ENCODE measurements at regions not wholly inside any gene's neighbourhood (a gene's known extent, or its start where the extent isn't known, plus 50 kb on each side); places are given as distances from the start of the nearest gene placed in this dataset.
A peak's percentile ranks its signal among the peaks of the same experiment; 100 is the strongest.
"Not testable (repeated sequence)": the region's sequence is repeated elsewhere in the genome, so short reads cannot be mapped to it uniquely, and the experiment has no call there.

- no peak for DNase-seq
Measured at GRCh38 chr4:20122198-20122988, 129.3 kb upstream of the SLIT2 start.

DNA sequence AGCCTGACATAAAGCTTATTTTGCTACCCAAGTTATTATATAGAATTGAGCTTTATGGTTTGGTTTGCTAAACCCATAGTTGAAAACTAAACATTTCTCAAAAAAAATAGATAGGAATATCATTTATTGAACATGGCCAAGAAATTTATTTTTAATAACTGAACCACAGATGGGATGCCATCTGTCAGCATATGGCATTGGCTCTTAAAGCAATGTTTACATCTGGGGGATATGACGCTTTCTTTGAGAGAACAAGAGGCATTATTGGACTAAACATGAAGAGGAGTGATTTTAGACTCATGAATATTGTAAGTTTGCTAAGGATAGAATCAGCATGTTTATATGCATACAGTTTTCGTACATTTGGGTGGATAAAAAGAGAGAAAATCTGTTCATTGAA is 132.6 kb upstream of the SLIT2 start:
- no peak for DNase-seq

- DNase-seq: no peak
Measured at GRCh38 chr4:20109391-20109790, 142.3 kb upstream of the SLIT2 start.

- DNase-seq: no peak
Measured at GRCh38 chr4:20106921-20107320, 144.8 kb upstream of the SLIT2 start.

DNA sequence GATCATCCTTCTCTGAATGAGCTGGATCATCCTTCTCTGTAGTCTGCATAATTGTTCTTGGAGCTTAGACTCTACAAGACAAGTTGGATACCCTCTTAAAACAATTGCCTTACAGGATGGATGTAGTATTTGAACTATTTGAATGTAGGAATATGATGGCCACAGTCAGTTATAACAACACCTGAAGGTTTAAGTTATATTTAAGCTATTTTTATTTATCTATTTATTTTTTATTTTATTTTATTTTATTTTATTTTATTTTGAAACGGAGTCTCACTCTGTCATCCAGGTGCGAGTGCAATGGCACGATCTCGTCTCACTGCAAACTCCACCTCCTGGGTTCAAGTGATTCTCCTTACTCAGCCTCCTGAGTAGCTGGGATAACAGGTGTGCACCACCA is 149.9 kb upstream of the SLIT2 start:
- no peak for DNase-seq

DNA sequence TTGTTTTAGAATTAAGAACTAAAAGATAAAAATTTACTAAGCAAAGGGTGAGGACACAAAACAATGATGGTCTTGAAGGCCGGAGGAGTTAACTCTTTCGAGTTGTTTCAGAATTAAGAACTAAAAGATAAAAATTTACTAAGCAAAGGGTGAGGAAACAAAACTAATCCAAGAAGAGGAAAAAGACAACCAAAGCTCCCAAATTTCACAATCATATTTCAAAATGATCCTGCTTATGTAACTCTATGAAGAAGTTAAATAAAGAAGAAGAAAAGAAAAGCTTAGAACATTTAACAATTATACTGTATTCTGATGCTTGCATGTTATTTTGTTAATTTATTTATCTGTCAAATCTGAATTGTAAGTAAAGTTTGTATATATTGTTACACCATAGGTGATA is 154.8 kb upstream of the SLIT2 start:
- no peak for DNase-seq

- DNase-seq: no peak
Measured at GRCh38 chr4:20095805-20096541, 155.7 kb upstream of the SLIT2 start.

- peak; percentile 29 for DNase-seq
Measured at GRCh38 chr4:20091781-20092180, 159.9 kb upstream of the SLIT2 start.

GRCh38 chr4:20087522-20087911 is 164.2 kb upstream of the SLIT2 start:
- DNase-seq: no peak

DNA sequence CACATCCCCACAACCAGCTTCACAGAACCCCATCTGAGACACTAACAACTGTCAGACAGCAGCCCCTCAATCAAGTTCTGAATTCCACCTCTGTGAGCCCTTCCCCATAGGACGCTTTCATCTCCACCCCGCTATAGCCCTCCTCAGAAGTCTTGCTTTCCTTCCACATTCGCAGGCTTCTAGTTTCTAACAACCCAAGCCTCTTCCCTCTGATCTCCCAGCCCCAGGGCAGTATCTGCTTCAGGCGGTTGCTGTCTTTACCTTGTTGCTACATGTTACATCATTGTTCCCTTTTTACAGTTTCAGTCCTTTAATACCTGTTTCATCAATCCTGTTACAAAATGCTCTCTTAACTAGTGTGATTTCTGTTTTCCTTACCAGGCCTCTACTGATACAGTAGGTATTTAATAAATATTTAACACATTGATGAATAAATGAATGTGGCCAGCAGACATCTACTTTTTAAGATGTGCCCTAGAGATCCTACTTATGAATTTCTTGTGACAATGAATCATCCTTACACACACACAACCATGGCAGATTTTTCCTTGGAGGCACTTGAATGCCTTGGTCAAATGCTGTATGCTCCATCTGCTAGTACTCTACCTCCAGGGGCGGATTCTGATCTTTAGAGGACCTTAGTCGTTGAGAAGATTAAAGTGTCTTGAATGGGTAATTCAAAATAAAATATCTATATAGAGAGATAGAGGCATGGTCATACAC is 164.7 kb upstream of the SLIT2 start:
- DNase-seq: no peak

- no peak for DNase-seq
Measured at GRCh38 chr4:20086067-20086798, 165.5 kb upstream of the SLIT2 start.

- no peak for DNase-seq
Measured at GRCh38 chr4:20085653-20086052, 166.1 kb upstream of the SLIT2 start.

DNA sequence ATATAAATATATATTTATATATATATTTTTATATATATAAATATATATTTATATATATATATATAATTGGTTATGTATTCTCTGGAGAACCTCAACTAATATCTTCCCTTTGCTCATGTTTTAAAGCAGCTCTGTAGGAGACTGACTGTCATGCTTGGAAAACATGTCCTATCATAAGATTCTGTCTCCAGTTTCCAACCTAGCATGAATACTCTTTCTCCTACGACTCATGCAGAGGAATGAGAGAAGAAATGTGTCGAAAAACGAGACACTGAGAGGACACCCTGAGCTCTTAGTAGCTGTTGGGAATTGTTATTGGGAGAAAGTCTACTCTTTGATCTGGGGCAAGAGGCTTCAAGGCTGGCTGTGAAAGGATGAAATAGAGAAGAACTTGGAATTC is 166.5 kb upstream of the SLIT2 start:
- DNase-seq: no peak

DNA sequence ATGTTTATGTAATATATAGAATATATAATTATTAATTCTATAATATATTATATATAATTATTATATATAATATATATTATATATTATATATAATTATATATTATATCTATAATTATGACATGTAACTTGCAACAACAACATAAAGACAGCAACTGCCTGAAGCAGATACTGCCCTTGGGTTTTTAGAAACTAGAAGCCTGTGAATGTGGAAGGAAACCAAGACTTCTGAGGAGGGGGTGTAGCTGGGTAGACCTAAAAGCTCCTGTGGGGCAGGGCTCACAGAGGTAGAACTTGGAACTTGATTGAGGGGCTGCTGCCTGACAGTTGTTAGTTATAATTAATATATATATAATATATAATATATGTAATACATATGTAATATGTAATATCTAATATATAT is 167.2 kb upstream of the SLIT2 start:
- peak; percentile 20 for DNase-seq

- DNase-seq: no peak
Measured at GRCh38 chr4:20078644-20079043, 173.1 kb upstream of the SLIT2 start.

DNA sequence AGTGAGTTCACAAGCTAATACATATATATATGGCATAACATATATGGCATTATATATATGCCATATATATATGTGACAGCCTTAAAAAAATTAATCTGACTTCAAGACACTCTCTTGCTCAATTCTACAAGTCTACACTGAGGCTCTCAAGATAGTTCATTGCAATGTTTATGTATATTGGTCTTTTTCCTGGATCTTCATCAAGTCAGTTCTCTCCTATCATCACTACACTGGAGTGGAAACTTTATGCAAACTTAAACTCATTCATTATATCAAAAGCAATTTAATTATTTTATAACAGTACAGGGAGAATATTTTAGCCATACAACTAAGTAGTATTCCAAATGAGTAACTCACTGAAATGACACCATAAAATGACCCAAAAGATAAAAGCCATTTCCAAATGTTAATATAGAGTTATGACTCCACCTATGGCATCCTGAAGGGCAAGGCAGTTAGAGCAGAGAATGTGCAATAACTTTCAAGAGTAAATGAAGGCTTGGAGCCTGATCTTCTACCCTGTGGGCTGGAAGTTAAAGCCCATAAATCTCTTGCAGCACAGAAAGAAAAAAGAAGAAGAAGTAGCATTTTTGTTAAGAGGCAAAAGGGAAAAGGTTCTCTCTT is 176.3 kb upstream of the SLIT2 start:
- no peak for DNase-seq

DNA sequence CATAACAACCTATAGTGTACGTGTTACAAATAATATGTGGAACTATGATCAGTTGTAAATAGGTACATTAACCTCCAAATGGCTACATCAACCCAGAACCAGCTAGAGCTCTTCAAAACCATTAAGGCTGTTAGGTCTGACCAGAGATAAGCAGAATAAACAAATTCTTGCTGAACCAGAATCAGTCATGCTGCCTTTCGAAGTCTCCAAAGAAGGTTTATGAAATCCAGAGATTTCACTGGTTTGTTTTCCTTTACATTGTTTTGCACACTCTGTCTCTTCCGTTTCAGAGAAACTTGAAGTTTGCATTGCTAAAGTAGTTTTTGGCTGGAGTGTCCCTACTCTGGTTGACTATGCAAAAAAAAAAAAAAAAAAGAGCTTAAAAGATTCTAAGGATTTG is 177.3 kb upstream of the SLIT2 start:
- no peak for DNase-seq

- no peak for DNase-seq
Measured at GRCh38 chr4:20065952-20066351, 185.8 kb upstream of the SLIT2 start.

DNA sequence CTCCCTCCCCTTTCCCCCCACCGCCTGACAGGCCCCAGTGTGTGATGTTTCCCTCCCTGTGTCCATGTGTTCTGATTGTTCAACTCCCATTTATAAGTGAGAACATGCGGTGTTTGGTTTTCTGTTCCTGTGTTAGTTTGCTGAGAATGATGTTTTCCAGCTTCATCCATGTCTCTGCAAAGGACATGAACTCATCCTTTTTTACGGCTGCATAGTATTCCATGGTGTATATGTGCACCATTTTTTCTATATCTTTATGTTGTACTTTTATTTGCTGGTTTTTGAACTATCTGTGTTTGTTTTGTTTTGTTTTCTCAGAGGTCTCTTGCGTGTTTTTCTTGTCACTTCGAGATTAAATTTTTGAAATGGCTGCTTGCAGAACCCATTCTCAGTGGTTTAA is 188.8 kb upstream of the SLIT2 start:
- DNase-seq: not testable (repeated sequence)

GRCh38 chr4:20062054-20062453 is 189.7 kb upstream of the SLIT2 start:
- DNase-seq: no peak

GRCh38 chr4:20050768-20051167 is 200.9 kb upstream of the SLIT2 start:
- DNase-seq: no peak

DNA sequence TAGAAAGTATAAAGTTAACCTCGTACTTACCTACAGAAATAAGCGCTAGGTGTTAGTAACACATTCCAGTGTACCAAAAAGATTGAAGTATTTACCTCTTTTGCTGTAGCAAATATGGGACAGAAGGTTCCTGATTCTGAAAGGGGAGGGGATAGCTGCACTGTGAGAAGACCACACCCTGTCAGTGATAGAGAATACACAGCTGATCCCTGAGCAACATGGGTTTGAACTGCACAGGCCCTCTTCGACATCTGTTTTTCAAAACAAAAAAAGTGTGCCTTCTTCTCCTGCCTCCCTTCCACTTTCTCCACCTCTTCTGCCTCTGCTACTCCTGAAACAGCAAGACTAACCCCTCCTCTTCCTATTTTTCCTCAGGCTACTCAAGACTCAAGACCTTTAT is 201.8 kb upstream of the SLIT2 start:
- DNase-seq: no peak
